HEK293 (cell line): ENCODE measurements at regions not wholly inside any gene's neighbourhood (a gene's known extent, or its start where the extent isn't known, plus 50 kb on each side); places are given as distances from the start of the nearest gene placed in this dataset.

Experiments used
- CTCF ChIA-PET: fragments of 350-600 bp; formaldehyde crosslinking; extraction: SDS; loops from one replicate; lab custom pipeline; 2021; ENCODE audit warnings: antibody characterized with exemption; lab: Yijun Ruan, JAX
- POLR2A ChIA-PET: fragments of 300-600 bp; formaldehyde crosslinking; extraction: SDS; loops from one replicate; lab custom pipeline; 2020; ENCODE audit warnings: antibody characterized with exemption, inconsistent platforms; lab: Yijun Ruan, JAX
- H3K27ac ChIP-seq: fragments of 200-500 bp; sonication (Bioruptor generic); 2 replicates; pipeline ENCODE4 v1.5.1; 2014; ENCODE audit warnings: low read depth, low read length, control low read depth, inconsistent platforms; ENCODE audit errors: extremely low read depth
- H3K36me3 ChIP-seq, 2 experiments: fragments of 200-500 bp in 1 of 2; sonication (Bioruptor generic) in 1 of 2; 1 replicate in 1 of 2; 2 replicates in 1 of 2; pipeline ENCODE4 v1.5.1; 2014 to 2017; ENCODE audit warnings: inconsistent platforms in 2 of 2, low read length in 2 of 2; ENCODE audit not compliant: control insufficient read depth in 2 of 2, insufficient read depth in 1 of 2
- H3K4me1 ChIP-seq: fragments of 200-500 bp; sonication (Bioruptor generic); 2 replicates; pipeline ENCODE4 v1.5.1; 2014; ENCODE audit warnings: mild to moderate bottlenecking, low read length, inconsistent platforms; ENCODE audit not compliant: control insufficient read depth, insufficient read depth
- H3K4me3 ChIP-seq: 2 replicates; pipeline ENCODE4 v1.5.1; 2011; ENCODE audit warnings: low read depth, mild to moderate bottlenecking, control low read depth, low read length, moderate library complexity
- H3K9me3 ChIP-seq: fragments of 200-500 bp; sonication (Bioruptor generic); 2 replicates; pipeline ENCODE4 v1.5.1; 2014; ENCODE audit warnings: low read depth, low read length, inconsistent platforms; ENCODE audit not compliant: control insufficient read depth, insufficient read depth
- BCL6B ChIP-seq: fragments of 450-650 bp; formaldehyde crosslinking; IDR thresholded peaks from 2 replicates; pipeline ENCODE4 v1.5.1; 2017; ENCODE audit warnings: missing biosample characterization, missing genetic modification characterization
- KLF17 ChIP-seq: fragments of 450-650 bp; formaldehyde crosslinking; IDR thresholded peaks from 2 replicates; pipeline ENCODE4 v1.5.1; 2016; ENCODE audit warnings: missing biosample characterization, missing genetic modification characterization
- PRDM6 ChIP-seq: fragments of 450-650 bp; formaldehyde crosslinking; IDR thresholded peaks from 2 replicates; pipeline ENCODE4 v1.5.1; 2017; ENCODE audit warnings: missing biosample characterization, missing genetic modification characterization
- SCRT1 ChIP-seq: fragments of 450-650 bp; formaldehyde crosslinking; IDR thresholded peaks from 2 replicates; pipeline ENCODE4 v1.5.1; 2016; ENCODE audit warnings: missing biosample characterization, missing genetic modification characterization, borderline replicate concordance
- ZBTB6 ChIP-seq: fragments of 450-650 bp; formaldehyde crosslinking; IDR thresholded peaks from 2 replicates; pipeline ENCODE4 v1.5.1; 2017; ENCODE audit warnings: missing biosample characterization, missing genetic modification characterization
- ZNF140 ChIP-seq: fragments of 450-650 bp; formaldehyde crosslinking; IDR thresholded peaks from 2 replicates; pipeline ENCODE4 v1.5.1; 2016; ENCODE audit warnings: missing biosample characterization, missing genetic modification characterization
- ZNF169 ChIP-seq: fragments of 450-650 bp; formaldehyde crosslinking; IDR thresholded peaks from 2 replicates; pipeline ENCODE4 v1.5.1; 2016; ENCODE audit warnings: missing biosample characterization, missing genetic modification characterization
- ZNF175 ChIP-seq: fragments of 450-650 bp; formaldehyde crosslinking; IDR thresholded peaks from 2 replicates; pipeline ENCODE4 v1.5.1; 2016; ENCODE audit warnings: missing biosample characterization, missing genetic modification characterization
- ZNF248 ChIP-seq: fragments of 450-650 bp; formaldehyde crosslinking; IDR thresholded peaks from 2 replicates; pipeline ENCODE4 v1.5.1; 2017; ENCODE audit warnings: missing biosample characterization, missing genetic modification characterization
- ZNF26 ChIP-seq: fragments of 450-650 bp; formaldehyde crosslinking; IDR thresholded peaks from 2 replicates; pipeline ENCODE4 v1.5.1; 2016; ENCODE audit warnings: missing biosample characterization, missing genetic modification characterization
- ZNF37A ChIP-seq: fragments of 450-650 bp; IDR thresholded peaks from 2 replicates; pipeline ENCODE4 v1.5.1; 2018; ENCODE audit warnings: missing biosample characterization, missing genetic modification characterization
- ZNF513 ChIP-seq: fragments of 450-650 bp; IDR thresholded peaks from 2 replicates; pipeline ENCODE4 v1.5.1; 2018; ENCODE audit warnings: missing biosample characterization, missing genetic modification characterization
- ZNF580 ChIP-seq: fragments of 450-650 bp; formaldehyde crosslinking; IDR thresholded peaks from 2 replicates; pipeline ENCODE4 v1.5.1; 2016; ENCODE audit warnings: missing biosample characterization, missing genetic modification characterization
- ZNF600 ChIP-seq: fragments of 450-650 bp; formaldehyde crosslinking; IDR thresholded peaks from 2 replicates; pipeline ENCODE4 v1.5.1; 2016; ENCODE audit warnings: missing biosample characterization, missing genetic modification characterization
- ZNF654 ChIP-seq: fragments of 450-650 bp; formaldehyde crosslinking; IDR thresholded peaks from 2 replicates; pipeline ENCODE4 v1.5.1; 2016; ENCODE audit warnings: low read depth, missing biosample characterization, missing genetic modification characterization
- ZNF660 ChIP-seq: fragments of 450-650 bp; IDR thresholded peaks from 2 replicates; pipeline ENCODE4 v1.5.1; 2018; ENCODE audit warnings: missing biosample characterization, mild to moderate bottlenecking, missing genetic modification characterization
- ZNF670 ChIP-seq: fragments of 450-650 bp; formaldehyde crosslinking; IDR thresholded peaks from 2 replicates; pipeline ENCODE4 v1.5.1; 2016; ENCODE audit warnings: missing biosample characterization, missing genetic modification characterization, low read depth
- ZNF768 ChIP-seq: fragments of 450-650 bp; formaldehyde crosslinking; IDR thresholded peaks from 2 replicates; pipeline ENCODE4 v1.5.1; 2018; ENCODE audit warnings: missing biosample characterization, mild to moderate bottlenecking, missing genetic modification characterization
- ZXDB ChIP-seq: fragments of 450-650 bp; formaldehyde crosslinking; IDR thresholded peaks from 2 replicates; pipeline ENCODE4 v1.5.1; 2016; ENCODE audit warnings: missing biosample characterization, missing genetic modification characterization

GRCh38 chr5:101989659-101990058, 306.4 kb downstream of the SLCO4C1 start:
- ChIA-PET CTCF (interaction anchor here (0.6 to 1.2 kb wide), 2 partner anchors 11 to 12 kb away, joined by 3 to 7 read pairs; no protein-coding TSS in a partner anchor), POLR2A (no interaction called here)
- Histone ChIP-seq H3K4me3 (no peak overlapping the region), H3K4me1 (no peaks in the 10 kb centered on the region), H3K27ac (no peak overlapping the region), H3K36me3 (no peaks in the 10 kb centered on the region), H3K9me3 (no peaks in the 10 kb centered on the region)
- no peak for TF ChIP-seq KLF17 (tag by site-specific recombination)
- TF ChIP-seq ZNF175 (tag by site-specific recombination), result no peak

GRCh38 chr5:101977729-101978345, 318.2 kb downstream of the SLCO4C1 start:
- no peaks in the 10 kb centered on the region for H3K9me3 ChIP-seq
- H3K4me1 ChIP-seq, result no peaks in the 10 kb centered on the region
- no peak for TF ChIP-seq ZXDB
- no peak for TF ChIP-seq ZNF580 (tag by site-specific recombination)
- TF ChIP-seq ZNF513 (tag by site-specific recombination), result no peak
- TF ChIP-seq SCRT1 (tag by site-specific recombination), result no peak
- no peak for TF ChIP-seq PRDM6
- TF ChIP-seq BCL6B (tag by site-specific recombination), result no peak
- 0 out of 2 replicates have a peak, but pooled peaks have one; percentile 21 for TF ChIP-seq ZNF660 (tag by site-specific recombination)
- TF ChIP-seq ZBTB6, result no peak
- no peak for TF ChIP-seq ZNF248 (tag by site-specific recombination)
- no peak for TF ChIP-seq ZNF600 (tag by site-specific recombination)
- TF ChIP-seq ZNF169 (tag by site-specific recombination), result no peak
- TF ChIP-seq ZNF768 (tag by site-specific recombination), result no peak
- TF ChIP-seq ZNF37A, result no peak
- TF ChIP-seq ZNF26 (tag by site-specific recombination), result no peak
- TF ChIP-seq ZNF140 (tag by site-specific recombination), result no peak
- TF ChIP-seq ZNF670, result no peak
- TF ChIP-seq ZNF654, result peak; percentile 82
- TF ChIP-seq, all 188 proteins: peak for 2
- no peak overlapping the region for H3K27ac ChIP-seq
- no peaks in the 10 kb centered on the region for H3K36me3 ChIP-seq
- CTCF ChIA-PET, result interaction anchor here (0.6 to 3.1 kb wide), 17 partner anchors 12 to 889 kb away, joined by 3 to 21 read pairs (median 3); no protein-coding TSS in a partner anchor
- POLR2A ChIA-PET, result no interaction called here
- no peak overlapping the region for H3K4me3 ChIP-seq
